Testis (tissue), 2 donors: ENCODE measurements at regions not wholly inside any gene's neighbourhood (a gene's known extent, or its start where the extent isn't known, plus 50 kb on each side); places are given as distances from the start of the nearest gene placed in this dataset.
A peak's percentile ranks its signal among the peaks of the same experiment; 100 is the strongest.

Source experiments
- DNase-seq: peaks from one replicate; pipeline ENCODE4 v3.0.0-alpha.2; 2019
- H3K27ac ChIP-seq, 2 donors: fragments of 200-600 bp; sonication (generic); one replicate each; pipeline ENCODE4 v1.5.1; 2019
- H3K27me3 ChIP-seq: fragments of 200-600 bp; sonication (generic); one replicate; pipeline ENCODE4 v1.5.1; 2019
- H3K36me3 ChIP-seq: fragments of 200-600 bp; sonication (generic); one replicate; pipeline ENCODE4 v1.5.1; 2017; ENCODE audit warnings: low read depth; ENCODE audit errors: missing control alignments
- H3K4me1 ChIP-seq: fragments of 200-600 bp; sonication (generic); one replicate; pipeline ENCODE4 v1.5.1; 2019
- H3K4me3 ChIP-seq, 2 donors: fragments of 200-600 bp; sonication (generic); one replicate each; pipeline ENCODE4 v1.5.1; 2017 to 2019
- H3K9me3 ChIP-seq: fragments of 200-600 bp; sonication (generic); one replicate; pipeline ENCODE4 v1.5.1; 2017
- CTCF ChIP-seq, 3 experiments: fragments of 450-650 bp in 2 of 3; fragments of 200-600 bp in 1 of 3; sonication (generic) in 1 of 3; IDR thresholded peaks; one replicate each; pipeline ENCODE4 v1.5.1; 2016 to 2019; ENCODE audit warnings: antibody characterized with exemption in 3 of 3, mild to moderate bottlenecking in 2 of 3, moderate library complexity in 1 of 3
- POLR2A ChIP-seq: fragments of 450-650 bp; IDR thresholded peaks from one replicate; pipeline ENCODE4 v1.6.1; 2017; ENCODE audit warnings: antibody characterized with exemption, mild to moderate bottlenecking, moderate library complexity
- WGBS, 2 donors: methylation state at CpG; one replicate each; pipeline ENCODE4 v1.1.5; 2018; 5-methylcytosine and 5-hydroxymethylcytosine counted together
- intact Hi-C: fragments of 100-400 bp; cut with DNase I; formaldehyde crosslinking; loops from one replicate; pipeline ENCODE4 v1.15.1; 2023; ENCODE audit warnings: low total_unique reads

GRCh38 chr14:57085801-57086200, 182.9 kb downstream of the EXOC5 start:
- no peak overlapping the region for H3K27ac ChIP-seq
- no peaks in the 10 kb centered on the region for H3K36me3 ChIP-seq
- peak; percentile 59 for DNase-seq
- H3K9me3 ChIP-seq = no peaks in the 10 kb centered on the region
- no peak overlapping the region for H3K4me3 ChIP-seq
- H3K27me3 ChIP-seq = no peaks in the 10 kb centered on the region
- H3K4me1 ChIP-seq = peaks cover 17% of the 10 kb centered on the region
- intact Hi-C loops = no loop called here
- WGBS, 2 donors = 27 to 41% methylated on average over 3 of the region's 3 CpGs
- TF ChIP-seq CTCF (IDR thresholded peaks at IDR 0.05) (no peak), POLR2A (no peak)

GRCh38 chr14:57085043-57085442, 183.7 kb downstream of the EXOC5 start:
- DNase-seq = peak; percentile 18
- Histone ChIP-seq H3K36me3 (no peaks in the 10 kb centered on the region), H3K9me3 (no peaks in the 10 kb centered on the region), H3K4me3 (no peak overlapping the region), H3K27ac (no peak overlapping the region), H3K4me1 (peaks cover 17% of the 10 kb centered on the region), H3K27me3 (no peaks in the 10 kb centered on the region)
- intact Hi-C loops = no loop called here
- no peak for TF ChIP-seq CTCF (IDR thresholded peaks at IDR 0.05)
- no peak for TF ChIP-seq POLR2A
- WGBS, 2 donors = 31 to 42% methylated on average over 3 of the region's 3 CpGs

GRCh38 chr14:57080691-57081090, 188.0 kb downstream of the EXOC5 start:
- no peak overlapping the region for H3K4me3 ChIP-seq
- intact Hi-C loops = no loop called here
- no peak for DNase-seq
- H3K4me1 ChIP-seq = peaks cover 14% of the 10 kb centered on the region
- no peaks in the 10 kb centered on the region for H3K27me3 ChIP-seq
- H3K36me3 ChIP-seq = no peaks in the 10 kb centered on the region
- no peak overlapping the region for H3K27ac ChIP-seq
- WGBS, 2 donors = 54 to 62% methylated on average over 3 of the region's 3 CpGs
- no peak for TF ChIP-seq CTCF (IDR thresholded peaks at IDR 0.05)
- TF ChIP-seq POLR2A = no peak
- H3K9me3 ChIP-seq = no peaks in the 10 kb centered on the region

- H3K4me3 ChIP-seq = no peak overlapping the region
- H3K27ac ChIP-seq = no peak overlapping the region
- intact Hi-C loops = no loop called here
- H3K9me3 ChIP-seq = no peaks in the 10 kb centered on the region
- H3K27me3 ChIP-seq = no peaks in the 10 kb centered on the region
- H3K36me3 ChIP-seq = no peaks in the 10 kb centered on the region
- H3K4me1 ChIP-seq = no peaks in the 10 kb centered on the region
- no peak for DNase-seq
- WGBS, 2 donors = 62 to 67% methylated on average over 2 of the region's 2 CpGs
- TF ChIP-seq POLR2A = no peak
- no peak for TF ChIP-seq CTCF (IDR thresholded peaks at IDR 0.05)
Observed at GRCh38 chr14:57078054-57078453, 190.7 kb downstream of the EXOC5 start.

GRCh38 chr14:57073986-57074385, 194.7 kb downstream of the EXOC5 start:
- no peak overlapping the region for H3K4me3 ChIP-seq
- no peak for DNase-seq
- WGBS, 2 donors = 74 to 83% methylated on average over 5 of the region's 5 CpGs
- no peak for TF ChIP-seq POLR2A
- TF ChIP-seq CTCF (IDR thresholded peaks at IDR 0.05) = no peak
- no peaks in the 10 kb centered on the region for H3K4me1 ChIP-seq
- intact Hi-C loops = no loop called here
- H3K27me3 ChIP-seq = no peaks in the 10 kb centered on the region
- H3K27ac ChIP-seq = no peak overlapping the region
- H3K36me3 ChIP-seq = no peaks in the 10 kb centered on the region
- H3K9me3 ChIP-seq = no peaks in the 10 kb centered on the region
